H9 (cell line): ENCODE measurements at regions not wholly inside any gene's neighbourhood (a gene's known extent, or its start where the extent isn't known, plus 50 kb on each side); places are given as distances from the start of the nearest gene placed in this dataset.

Experiments
- DNase-seq: peaks from one replicate; pipeline ENCODE4 v3.0.0-alpha.2; 2017
- H2AFZ ChIP-seq: one replicate; pipeline ENCODE4 v1.6.1; 2013; ENCODE audit warnings: mild to moderate bottlenecking, low read length, control low read depth, moderate library complexity
- H2AK5ac ChIP-seq: 2 replicates; pipeline ENCODE4 v1.6.1; 2013; ENCODE audit warnings: low read length, control low read depth, mixed read lengths; ENCODE audit not compliant: insufficient read length
- H2BK120ac ChIP-seq: one replicate; pipeline ENCODE4 v1.6.1; 2013; ENCODE audit warnings: low read depth, mild to moderate bottlenecking, low read length, control low read depth, inconsistent platforms; ENCODE audit not compliant: poor library complexity, severe bottlenecking
- H2BK12ac ChIP-seq: 2 replicates; pipeline ENCODE4 v1.6.1; 2013; ENCODE audit warnings: low read length, control low read depth, mixed read lengths, low read depth; ENCODE audit not compliant: insufficient read length
- H2BK15ac ChIP-seq: 2 replicates; pipeline ENCODE4 v1.6.1; 2013; ENCODE audit warnings: low read depth, low read length, control low read depth
- H2BK20ac ChIP-seq: one replicate; pipeline ENCODE4 v1.6.1; 2013; ENCODE audit warnings: low read depth, mild to moderate bottlenecking, low read length, control low read depth, inconsistent platforms; ENCODE audit not compliant: poor library complexity, severe bottlenecking
- H2BK5ac ChIP-seq: 2 replicates; pipeline ENCODE4 v1.6.1; 2013; ENCODE audit warnings: low read length, control low read depth, mixed read lengths; ENCODE audit not compliant: insufficient read length
- H3K14ac ChIP-seq: 2 replicates; pipeline ENCODE4 v1.6.1; 2013; ENCODE audit warnings: low read length, control low read depth; ENCODE audit not compliant: insufficient read depth
- H3K18ac ChIP-seq: 2 replicates; pipeline ENCODE4 v1.6.1; 2013; ENCODE audit warnings: low read depth, mild to moderate bottlenecking, mixed read lengths, low read length, control low read depth; ENCODE audit not compliant: insufficient read length
- H3K23ac ChIP-seq: 2 replicates; pipeline ENCODE4 v1.6.1; 2013; ENCODE audit warnings: low read length, control low read depth, mixed read lengths, low read depth; ENCODE audit not compliant: insufficient read length
- H3K23me2 ChIP-seq: 2 replicates; pipeline ENCODE4 v1.6.1; 2013; ENCODE audit warnings: low read depth, mild to moderate bottlenecking, mixed read lengths, low read length, control low read depth; ENCODE audit not compliant: insufficient read length, poor library complexity, severe bottlenecking
- H3K27ac ChIP-seq: 2 replicates; pipeline ENCODE4 v1.5.1; 2013; ENCODE audit warnings: low read length, control low read depth, mixed read lengths, low read depth; ENCODE audit not compliant: insufficient read length
- H3K27me3 ChIP-seq: 2 replicates; pipeline ENCODE4 v1.6.1; 2013; ENCODE audit warnings: low read length, control low read depth, inconsistent platforms; ENCODE audit not compliant: insufficient read depth
- H3K4ac ChIP-seq: 2 replicates; pipeline ENCODE4 v1.6.1; 2013; ENCODE audit warnings: low read depth, mild to moderate bottlenecking, control low read depth, inconsistent platforms, low read length, moderate library complexity
- H3K4me1 ChIP-seq: 2 replicates; pipeline ENCODE4 v1.6.1; 2013; ENCODE audit warnings: low read length, control low read depth, inconsistent platforms; ENCODE audit not compliant: insufficient read depth
- H3K4me2 ChIP-seq: 2 replicates; pipeline ENCODE4 v1.6.1; 2013; ENCODE audit warnings: low read length, control low read depth, mixed read lengths; ENCODE audit not compliant: insufficient read length, insufficient read depth
- H3K56ac ChIP-seq: 2 replicates; pipeline ENCODE4 v1.6.1; 2013; ENCODE audit warnings: low read depth, mild to moderate bottlenecking, mixed read lengths, low read length, control low read depth; ENCODE audit not compliant: insufficient read length
- H3K79me1 ChIP-seq: 2 replicates; pipeline ENCODE4 v1.6.1; 2013; ENCODE audit warnings: low read depth, mild to moderate bottlenecking, moderate library complexity, low read length, control low read depth, inconsistent platforms; ENCODE audit not compliant: insufficient read depth, poor library complexity, severe bottlenecking
- H3K79me2 ChIP-seq: 2 replicates; pipeline ENCODE4 v1.6.1; 2013; ENCODE audit warnings: low read length, control low read depth, inconsistent platforms; ENCODE audit not compliant: insufficient read depth
- H3K9ac ChIP-seq: 2 replicates; pipeline ENCODE4 v1.6.1; 2013; ENCODE audit warnings: low read length, control low read depth, mixed read lengths; ENCODE audit not compliant: insufficient read length; ENCODE audit errors: extremely low read depth
- H3K9me3 ChIP-seq: one replicate; pipeline ENCODE4 v1.6.1; 2013; ENCODE audit warnings: low read depth, low read length, inconsistent platforms; ENCODE audit not compliant: control insufficient read depth
- H3T11ph ChIP-seq: one replicate; pipeline ENCODE4 v1.6.1; 2013; ENCODE audit warnings: mild to moderate bottlenecking, low read length, control low read depth, inconsistent platforms
- H4K20me1 ChIP-seq: one replicate; pipeline ENCODE4 v1.6.1; 2013; ENCODE audit not compliant: control insufficient read depth, insufficient read length, insufficient read depth
- H4K5ac ChIP-seq: 2 replicates; pipeline ENCODE4 v1.6.1; 2013; ENCODE audit warnings: low read depth, mild to moderate bottlenecking, mixed read lengths, low read length, control low read depth; ENCODE audit not compliant: insufficient read length
- H4K8ac ChIP-seq: replicated peaks from 2 replicates; pipeline ENCODE4 v1.6.1; 2013; ENCODE audit warnings: low read length, control low read depth, mixed read lengths, low read depth; ENCODE audit not compliant: insufficient read length
- H4K91ac ChIP-seq: 2 replicates; pipeline ENCODE4 v1.6.1; 2013; ENCODE audit warnings: low read depth, mild to moderate bottlenecking, moderate library complexity, mixed read lengths, low read length, control low read depth; ENCODE audit not compliant: insufficient read length
- H3K27ac Mint-ChIP-seq, 3 experiments: 2 replicates in 2 of 3; 3 replicates in 1 of 3; pipeline ENCODE4 v1.8.0; 2020 to 2021; ENCODE audit warnings: mixed read lengths in 3 of 3, mild to moderate bottlenecking in 1 of 3, moderate library complexity in 1 of 3
- H3K27me3 Mint-ChIP-seq: 2 replicates; pipeline ENCODE4 v1.8.0; 2021; ENCODE audit warnings: low read depth, mild to moderate bottlenecking, moderate library complexity, mixed read lengths
- H3K36me3 Mint-ChIP-seq, 3 experiments: 2 replicates in 2 of 3; 3 replicates in 1 of 3; pipeline ENCODE4 v1.8.0; 2020 to 2021; ENCODE audit warnings: low read depth in 3 of 3, mixed read lengths in 3 of 3; ENCODE audit not compliant: insufficient read depth in 1 of 3
- H3K4me1 Mint-ChIP-seq, 2 experiments: 2 replicates each; pipeline ENCODE4 v1.8.0; 2020; ENCODE audit warnings: mixed read lengths in 2 of 2
- H3K4me3 Mint-ChIP-seq, 2 experiments: 2 replicates in 1 of 2; 3 replicates in 1 of 2; pipeline ENCODE4 v1.8.0; 2020 to 2021; ENCODE audit warnings: mild to moderate bottlenecking in 2 of 2, mixed read lengths in 2 of 2, moderate library complexity in 1 of 2
- H3K9me3 Mint-ChIP-seq, 2 experiments: 2 replicates in 1 of 2; 3 replicates in 1 of 2; pipeline ENCODE4 v1.8.0; 2020; ENCODE audit warnings: mild to moderate bottlenecking in 2 of 2, mixed read lengths in 2 of 2, moderate library complexity in 1 of 2
- CTCF ChIP-seq: fragments of 200-600 bp; sonication (generic); conservative IDR thresholded peaks from 3 replicates; pipeline ENCODE4 v1.8.0; 2021; ENCODE audit warnings: antibody characterized with exemption, mild to moderate bottlenecking
- WGBS: extraction: QIAGEN DNeasy Blood & Tissue Kit; methylation state at CpG from one replicate; pipeline ENCODE4 v1.1.7; 2013; ENCODE audit warnings: missing lambda C conversion rate, low lambda C conversion rate, mixed read lengths; ENCODE audit not compliant: insufficient read length; ENCODE audit errors: extremely low coverage; 5-methylcytosine and 5-hydroxymethylcytosine counted together

- no peak overlapping the region for H3K23ac ChIP-seq
- H4K8ac ChIP-seq, result no peak overlapping the region
- H2BK12ac ChIP-seq, result no peak overlapping the region
- H3K23me2 ChIP-seq, result no peaks in the 10 kb centered on the region
- no peaks in the 10 kb centered on the region for H4K20me1 ChIP-seq
- no peak overlapping the region for H3K14ac ChIP-seq
- WGBS, result no CpG with 5 or more reads among the region's 1 CpG
- H4K91ac ChIP-seq, result no peak overlapping the region
- H3K4me1 Mint-ChIP-seq, result peaks cover 0 to 2% of the 10 kb centered on the region in 2 experiments; a peak in 2 of 4 replicates
- H3K4ac ChIP-seq, result no peak overlapping the region
- no peak overlapping the region for H3K9ac ChIP-seq
- no peak overlapping the region for H2BK5ac ChIP-seq
- no peak overlapping the region for H3K27ac Mint-ChIP-seq
- TF ChIP-seq CTCF, result no peak
- no peak overlapping the region for H2AFZ ChIP-seq
- H2BK20ac ChIP-seq, result no peak overlapping the region
- DNase-seq, result no peak
- no peak overlapping the region for H3K4me2 ChIP-seq
- peaks cover 0 to 2% of the 10 kb centered on the region in 2 experiments; a peak in 1 of 5 replicates for H3K9me3 Mint-ChIP-seq
- H3K79me1 ChIP-seq, result no peaks in the 10 kb centered on the region
- H3K18ac ChIP-seq, result no peak overlapping the region
- peaks cover 0 to 1% (median 0%) of the 10 kb centered on the region in 3 experiments; a peak in 1 of 7 replicates for H3K36me3 Mint-ChIP-seq
- H2BK120ac ChIP-seq, result no peak overlapping the region
- H3K27ac ChIP-seq, result no peak overlapping the region
- H3K27me3 Mint-ChIP-seq, result no peaks in the 10 kb centered on the region
- H3K27me3 ChIP-seq, result no peaks in the 10 kb centered on the region
- H2AK5ac ChIP-seq, result no peak overlapping the region
- no peak overlapping the region for H4K5ac ChIP-seq
- H3K56ac ChIP-seq, result no peak overlapping the region
- H3K4me3 Mint-ChIP-seq, result no peak overlapping the region
- H3K4me1 ChIP-seq, result no peaks in the 10 kb centered on the region
- no peak overlapping the region for H3T11ph ChIP-seq
- no peaks in the 10 kb centered on the region for H3K79me2 ChIP-seq
- no peak overlapping the region for H2BK15ac ChIP-seq
- H3K9me3 ChIP-seq, result no peaks in the 10 kb centered on the region
These were observed 325.2 kb downstream of the USP25 start for GRCh38 chr21:16055014-16055413.
